Thoracic aorta (tissue), 2 donors: ENCODE measurements at regions not wholly inside any gene's neighbourhood (a gene's known extent, or its start where the extent isn't known, plus 50 kb on each side); places are given as distances from the start of the nearest gene placed in this dataset.

Source experiments
- ATAC-seq: fragments of 150-250 bp; one replicate; pipeline ENCODE4 v1.8.0; 2017; ENCODE audit warnings: low read depth; ENCODE audit not compliant: insufficient number of reproducible peaks, low FRiP score
- DNase-seq: peaks from one replicate; pipeline ENCODE4 v3.0.0-alpha.2; 2020; ENCODE audit warnings: low spot score
- H3K27ac ChIP-seq, 2 donors: fragments of 200-600 bp; sonication (generic); 1 replicate in 1 of 2; 2 replicates in 1 of 2; pipeline ENCODE4 v1.5.1; 2016; ENCODE audit warnings: mild to moderate bottlenecking in 2 of 2, moderate library complexity in 2 of 2
- H3K27me3 ChIP-seq: fragments of 200-600 bp; sonication (generic); replicated peaks from 2 replicates; pipeline ENCODE4 v1.6.0; 2016; ENCODE audit warnings: mild to moderate bottlenecking; ENCODE audit not compliant: insufficient read depth
- H3K36me3 ChIP-seq: fragments of 200-600 bp; sonication (generic); one replicate; pipeline ENCODE4 v1.5.1; 2016
- H3K4me1 ChIP-seq, 2 donors: fragments of 200-600 bp; sonication (generic); 1 replicate in 1 of 2; 2 replicates in 1 of 2; pipeline versions ENCODE4 v1.5.1 to v1.6.0; 2016; ENCODE audit warnings: low read depth in 2 of 2, mild to moderate bottlenecking in 1 of 2; ENCODE audit not compliant: control insufficient read depth in 1 of 2
- H3K4me3 ChIP-seq: fragments of 200-600 bp; sonication (generic); 2 replicates; pipeline ENCODE4 v1.5.1; 2016; ENCODE audit warnings: mild to moderate bottlenecking
- H3K9me3 ChIP-seq: fragments of 200-600 bp; sonication (generic); 2 replicates; pipeline ENCODE4 v1.5.1; 2016
- TF ChIP-seq, protein P1 (sequence below): fragments of 200-600 bp; sonication (generic); IDR thresholded peaks from one replicate; pipeline ENCODE4 v1.5.1; 2019; ENCODE audit warnings: antibody characterized with exemption

DNA sequence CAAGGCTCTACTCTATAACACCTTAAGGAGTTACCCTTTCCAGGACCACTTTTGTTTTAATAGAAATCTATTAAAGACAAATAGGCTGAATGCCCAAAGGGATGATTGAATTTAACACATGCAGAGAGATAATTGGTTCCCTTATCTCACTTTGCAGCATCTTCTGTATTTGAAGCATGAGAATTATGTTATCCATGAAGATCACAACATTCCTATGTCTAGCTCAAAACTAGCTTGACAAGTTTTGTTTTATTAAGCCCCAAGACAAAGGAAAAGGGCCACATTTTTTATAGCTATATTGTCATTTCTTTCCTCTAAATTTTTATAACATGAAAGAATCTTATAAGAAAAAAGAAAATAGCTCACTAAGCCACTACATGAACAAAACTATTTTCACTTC, 57.9 kb upstream of the FTMT start:
- no peak for ATAC-seq

GRCh38 chr5:121795511-121795910, 56.2 kb upstream of the FTMT start:
- H3K4me3 ChIP-seq: no peak overlapping the region
- TF ChIP-seq, protein P1, sequence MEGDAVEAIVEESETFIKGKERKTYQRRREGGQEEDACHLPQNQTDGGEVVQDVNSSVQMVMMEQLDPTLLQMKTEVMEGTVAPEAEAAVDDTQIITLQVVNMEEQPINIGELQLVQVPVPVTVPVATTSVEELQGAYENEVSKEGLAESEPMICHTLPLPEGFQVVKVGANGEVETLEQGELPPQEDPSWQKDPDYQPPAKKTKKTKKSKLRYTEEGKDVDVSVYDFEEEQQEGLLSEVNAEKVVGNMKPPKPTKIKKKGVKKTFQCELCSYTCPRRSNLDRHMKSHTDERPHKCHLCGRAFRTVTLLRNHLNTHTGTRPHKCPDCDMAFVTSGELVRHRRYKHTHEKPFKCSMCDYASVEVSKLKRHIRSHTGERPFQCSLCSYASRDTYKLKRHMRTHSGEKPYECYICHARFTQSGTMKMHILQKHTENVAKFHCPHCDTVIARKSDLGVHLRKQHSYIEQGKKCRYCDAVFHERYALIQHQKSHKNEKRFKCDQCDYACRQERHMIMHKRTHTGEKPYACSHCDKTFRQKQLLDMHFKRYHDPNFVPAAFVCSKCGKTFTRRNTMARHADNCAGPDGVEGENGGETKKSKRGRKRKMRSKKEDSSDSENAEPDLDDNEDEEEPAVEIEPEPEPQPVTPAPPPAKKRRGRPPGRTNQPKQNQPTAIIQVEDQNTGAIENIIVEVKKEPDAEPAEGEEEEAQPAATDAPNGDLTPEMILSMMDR: no peak
- ATAC-seq: no peak
- no peak overlapping the region for H3K27ac ChIP-seq
- no peaks in the 10 kb centered on the region for H3K27me3 ChIP-seq
- H3K9me3 ChIP-seq: no peaks in the 10 kb centered on the region
- DNase-seq: no peak
- no peaks in the 10 kb centered on the region for H3K4me1 ChIP-seq
- no peaks in the 10 kb centered on the region for H3K36me3 ChIP-seq

More for the DNA sequence above, 57.9 kb upstream of the FTMT start:
- Histone ChIP-seq H3K4me3 (no peak overlapping the region), H3K4me1 (no peaks in the 10 kb centered on the region), H3K36me3 (no peaks in the 10 kb centered on the region), H3K27me3 (no peaks in the 10 kb centered on the region), H3K27ac (no peak overlapping the region), H3K9me3 (no peaks in the 10 kb centered on the region)
- no peak for DNase-seq
- TF ChIP-seq, protein P1: no peak

GRCh38 chr5:121797681-121798518, 53.8 kb upstream of the FTMT start:
- DNase-seq (no peak), ATAC-seq (no peak)
- Histone ChIP-seq H3K36me3 (no peaks in the 10 kb centered on the region), H3K27ac (no peak overlapping the region), H3K9me3 (no peaks in the 10 kb centered on the region), H3K4me3 (no peak overlapping the region), H3K4me1 (no peaks in the 10 kb centered on the region), H3K27me3 (no peaks in the 10 kb centered on the region)
- TF ChIP-seq, protein P1: no peak
